Natural killer cell treated with Interleukin-12 subunit alpha and Interleukin-12 subunit beta and Interleukin-15 and Interleukin-18, amount 100 ng/mL, for 72 hours (primary cell): ENCODE measurements at regions not wholly inside any gene's neighbourhood (a gene's known extent, or its start where the extent isn't known, plus 50 kb on each side); places are given as distances from the start of the nearest gene placed in this dataset.
A peak's percentile ranks its signal among the peaks of the same experiment; 100 is the strongest.

Experiments
- ATAC-seq, 2 donors: fragments of 150-1000 bp; cut with Tn5 transposase in 1 of 2; sonication (Bioruptor Pico), chemical (Tn5 transposase) in 1 of 2; 2 replicates each; pipeline ENCODE4 v1.10.0; 2021
- DNase-seq: peaks from one replicate; pipeline ENCODE4 v3.0.0; 2022; ENCODE audit warnings: low spot score
- H3K27ac Mint-ChIP-seq, 2 donors: 1 replicate in 1 of 2; 2 replicates in 1 of 2; pipeline ENCODE4 v1.8.0; 2022; ENCODE audit warnings: mixed read lengths in 2 of 2, mild to moderate bottlenecking in 1 of 2, moderate library complexity in 1 of 2
- H3K27me3 Mint-ChIP-seq, 2 donors: 1 replicate in 1 of 2; 2 replicates in 1 of 2; pipeline ENCODE4 v1.8.0; 2022; ENCODE audit warnings: mixed read lengths in 2 of 2
- H3K36me3 Mint-ChIP-seq: one replicate; pipeline ENCODE4 v1.8.0; 2022; ENCODE audit warnings: mixed read lengths
- H3K4me1 Mint-ChIP-seq, 2 donors: 1 replicate in 1 of 2; 2 replicates in 1 of 2; pipeline ENCODE4 v1.8.0; 2022; ENCODE audit warnings: low read depth in 2 of 2, mixed read lengths in 2 of 2, mild to moderate bottlenecking in 1 of 2
- H3K4me3 Mint-ChIP-seq: one replicate; pipeline ENCODE4 v1.8.0; 2022; ENCODE audit warnings: mixed read lengths
- H3K9me3 Mint-ChIP-seq: 2 replicates; pipeline ENCODE4 v1.8.0; 2022; ENCODE audit warnings: mixed read lengths

GRCh38 chr3:140752499-140752898, 74.6 kb downstream of the TRIM42 start:
- no peaks in the 10 kb centered on the region for H3K4me1 Mint-ChIP-seq
- H3K9me3 Mint-ChIP-seq: no peaks in the 10 kb centered on the region
- DNase-seq: no peak
- no peaks in the 10 kb centered on the region for H3K36me3 Mint-ChIP-seq
- H3K4me3 Mint-ChIP-seq: no peak overlapping the region
- no peak overlapping the region for H3K27ac Mint-ChIP-seq
- no peak for ATAC-seq
- H3K27me3 Mint-ChIP-seq: peaks cover 15 to 23% of the 10 kb centered on the region in 2 donors

GRCh38 chr3:140753865-140754754, 76.2 kb downstream of the TRIM42 start:
- no peaks in the 10 kb centered on the region for H3K9me3 Mint-ChIP-seq
- no peak overlapping the region for H3K4me3 Mint-ChIP-seq
- ATAC-seq: no peak
- no peaks in the 10 kb centered on the region for H3K36me3 Mint-ChIP-seq
- no peaks in the 10 kb centered on the region for H3K4me1 Mint-ChIP-seq
- peaks cover 13 to 23% of the 10 kb centered on the region in 2 donors for H3K27me3 Mint-ChIP-seq
- no peak overlapping the region for H3K27ac Mint-ChIP-seq
- DNase-seq: no peak

GRCh38 chr3:140754936-140755335, 77.1 kb downstream of the TRIM42 start:
- peaks cover 13 to 23% of the 10 kb centered on the region in 2 donors for H3K27me3 Mint-ChIP-seq
- no peaks in the 10 kb centered on the region for H3K4me1 Mint-ChIP-seq
- H3K4me3 Mint-ChIP-seq: no peak overlapping the region
- no peaks in the 10 kb centered on the region for H3K36me3 Mint-ChIP-seq
- H3K27ac Mint-ChIP-seq: no peak overlapping the region
- H3K9me3 Mint-ChIP-seq: no peaks in the 10 kb centered on the region
- no peak for DNase-seq
- no peak for ATAC-seq

- peaks cover 13 to 18% of the 10 kb centered on the region in 2 donors for H3K27me3 Mint-ChIP-seq
- no peak for DNase-seq
- no peak for ATAC-seq
- no peak overlapping the region for H3K4me3 Mint-ChIP-seq
- H3K36me3 Mint-ChIP-seq: no peaks in the 10 kb centered on the region
- no peaks in the 10 kb centered on the region for H3K9me3 Mint-ChIP-seq
- H3K27ac Mint-ChIP-seq: no peak overlapping the region
- no peaks in the 10 kb centered on the region for H3K4me1 Mint-ChIP-seq
These were observed 78.6 kb downstream of the TRIM42 start for GRCh38 chr3:140756240-140757016.

- H3K4me1 Mint-ChIP-seq: no peaks in the 10 kb centered on the region
- no peak for DNase-seq
- no peaks in the 10 kb centered on the region for H3K9me3 Mint-ChIP-seq
- H3K36me3 Mint-ChIP-seq: no peaks in the 10 kb centered on the region
- no peak overlapping the region for H3K27ac Mint-ChIP-seq
- H3K4me3 Mint-ChIP-seq: no peak overlapping the region
- H3K27me3 Mint-ChIP-seq: peaks cover 0 to 9% of the 10 kb centered on the region in 2 donors
- no peak for ATAC-seq
These were observed 81.1 kb downstream of the TRIM42 start for GRCh38 chr3:140758791-140759444.

- Mint-ChIP-seq H3K4me3 (no peak overlapping the region), H3K36me3 (no peaks in the 10 kb centered on the region), H3K9me3 (no peaks in the 10 kb centered on the region), H3K4me1 (no peaks in the 10 kb centered on the region), H3K27ac (no peak overlapping the region), H3K27me3 (peaks cover 6 to 9% of the 10 kb centered on the region in 2 donors)
- ATAC-seq (peak in 1 of 2 donors; percentile 32), DNase-seq (no peak)
These were observed 82.6 kb downstream of the TRIM42 start for GRCh38 chr3:140760324-140761075.

GRCh38 chr3:140761076-140761639, 83.3 kb downstream of the TRIM42 start:
- no peak for DNase-seq
- Mint-ChIP-seq H3K9me3 (no peaks in the 10 kb centered on the region), H3K36me3 (no peaks in the 10 kb centered on the region), H3K27ac (no peak overlapping the region), H3K4me3 (no peak overlapping the region), H3K27me3 (peaks cover 8 to 9% of the 10 kb centered on the region in 2 donors), H3K4me1 (no peaks in the 10 kb centered on the region)
- no peak for ATAC-seq

GRCh38 chr3:140762746-140763145, 84.9 kb downstream of the TRIM42 start:
- no peak overlapping the region for H3K27ac Mint-ChIP-seq
- H3K27me3 Mint-ChIP-seq: peaks cover 3 to 9% of the 10 kb centered on the region in 2 donors
- H3K4me3 Mint-ChIP-seq: no peak overlapping the region
- H3K36me3 Mint-ChIP-seq: no peaks in the 10 kb centered on the region
- no peak for DNase-seq
- ATAC-seq: no peak
- no peaks in the 10 kb centered on the region for H3K9me3 Mint-ChIP-seq
- no peaks in the 10 kb centered on the region for H3K4me1 Mint-ChIP-seq

- ATAC-seq (no peak), DNase-seq (no peak)
- H3K27me3 Mint-ChIP-seq: peaks cover 3 to 9% of the 10 kb centered on the region in 2 donors
- no peaks in the 10 kb centered on the region for H3K9me3 Mint-ChIP-seq
- H3K4me1 Mint-ChIP-seq: no peaks in the 10 kb centered on the region
- H3K27ac Mint-ChIP-seq: no peak overlapping the region
- no peak overlapping the region for H3K4me3 Mint-ChIP-seq
- H3K36me3 Mint-ChIP-seq: no peaks in the 10 kb centered on the region
These were observed 85.7 kb downstream of the TRIM42 start for GRCh38 chr3:140763532-140763931.

- H3K27ac Mint-ChIP-seq: no peak overlapping the region
- no peak overlapping the region for H3K4me3 Mint-ChIP-seq
- ATAC-seq (no peak), DNase-seq (no peak)
- no peaks in the 10 kb centered on the region for H3K9me3 Mint-ChIP-seq
- no peaks in the 10 kb centered on the region for H3K4me1 Mint-ChIP-seq
- no peaks in the 10 kb centered on the region for H3K36me3 Mint-ChIP-seq
- peaks cover 3 to 9% of the 10 kb centered on the region in 2 donors for H3K27me3 Mint-ChIP-seq
These were observed 87.4 kb downstream of the TRIM42 start for GRCh38 chr3:140765246-140765645.

GRCh38 chr3:140766465-140766864, 88.6 kb downstream of the TRIM42 start:
- Mint-ChIP-seq H3K36me3 (no peaks in the 10 kb centered on the region), H3K4me1 (no peaks in the 10 kb centered on the region), H3K4me3 (no peak overlapping the region), H3K27me3 (peaks cover 3 to 16% of the 10 kb centered on the region in 2 donors), H3K9me3 (no peaks in the 10 kb centered on the region), H3K27ac (no peak overlapping the region)
- ATAC-seq (no peak), DNase-seq (no peak)

- Mint-ChIP-seq H3K27ac (no peak overlapping the region), H3K27me3 (peaks cover 10 to 23% of the 10 kb centered on the region in 2 donors), H3K9me3 (no peaks in the 10 kb centered on the region), H3K36me3 (no peaks in the 10 kb centered on the region), H3K4me1 (no peaks in the 10 kb centered on the region), H3K4me3 (no peak overlapping the region)
- DNase-seq (no peak), ATAC-seq (no peak)
These were observed 89.7 kb downstream of the TRIM42 start for GRCh38 chr3:140767566-140767965.

GRCh38 chr3:140768941-140769340, 91.1 kb downstream of the TRIM42 start:
- ATAC-seq (no peak), DNase-seq (no peak)
- Mint-ChIP-seq H3K4me1 (no peaks in the 10 kb centered on the region), H3K36me3 (no peaks in the 10 kb centered on the region), H3K4me3 (no peak overlapping the region), H3K9me3 (no peaks in the 10 kb centered on the region), H3K27me3 (peaks cover 10 to 23% of the 10 kb centered on the region in 2 donors), H3K27ac (no peak overlapping the region)
